ENCODE measurements at regions not wholly inside any gene's neighbourhood (a gene's known extent, or its start where the extent isn't known, plus 50 kb on each side); places are given as distances from the start of the nearest gene placed in this dataset.

DNA sequence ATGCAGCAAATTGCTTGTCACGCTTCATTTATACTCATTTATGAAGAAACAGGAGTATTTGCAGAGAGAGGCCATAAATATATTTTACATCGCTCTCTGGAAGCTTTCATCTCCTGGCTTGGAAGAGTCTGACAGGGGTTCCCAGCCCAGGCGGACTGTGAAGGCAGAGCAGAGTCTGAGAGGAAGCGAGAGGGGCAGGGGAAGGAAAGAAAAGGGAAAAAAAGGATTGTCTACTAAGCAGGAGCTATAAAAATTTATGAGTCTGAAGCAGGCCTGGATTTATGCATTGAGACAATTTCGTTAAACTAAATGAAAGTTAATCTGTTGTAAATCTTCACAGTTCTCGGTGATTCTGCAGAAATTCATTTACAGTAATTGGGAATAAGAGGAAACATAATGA is 143.9 kb upstream of the GYPC start:
- TF ChIP-seq, protein P1, sequence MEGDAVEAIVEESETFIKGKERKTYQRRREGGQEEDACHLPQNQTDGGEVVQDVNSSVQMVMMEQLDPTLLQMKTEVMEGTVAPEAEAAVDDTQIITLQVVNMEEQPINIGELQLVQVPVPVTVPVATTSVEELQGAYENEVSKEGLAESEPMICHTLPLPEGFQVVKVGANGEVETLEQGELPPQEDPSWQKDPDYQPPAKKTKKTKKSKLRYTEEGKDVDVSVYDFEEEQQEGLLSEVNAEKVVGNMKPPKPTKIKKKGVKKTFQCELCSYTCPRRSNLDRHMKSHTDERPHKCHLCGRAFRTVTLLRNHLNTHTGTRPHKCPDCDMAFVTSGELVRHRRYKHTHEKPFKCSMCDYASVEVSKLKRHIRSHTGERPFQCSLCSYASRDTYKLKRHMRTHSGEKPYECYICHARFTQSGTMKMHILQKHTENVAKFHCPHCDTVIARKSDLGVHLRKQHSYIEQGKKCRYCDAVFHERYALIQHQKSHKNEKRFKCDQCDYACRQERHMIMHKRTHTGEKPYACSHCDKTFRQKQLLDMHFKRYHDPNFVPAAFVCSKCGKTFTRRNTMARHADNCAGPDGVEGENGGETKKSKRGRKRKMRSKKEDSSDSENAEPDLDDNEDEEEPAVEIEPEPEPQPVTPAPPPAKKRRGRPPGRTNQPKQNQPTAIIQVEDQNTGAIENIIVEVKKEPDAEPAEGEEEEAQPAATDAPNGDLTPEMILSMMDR (IDR thresholded peaks at IDR 0.05; ENCODE audit: low read length), result no peak
- H3K4me2 ChIP-seq (ENCODE audit: low read length), result no peak overlapping the region
- H3K27me3 ChIP-seq (ENCODE audit: insufficient read depth, low read length), result no peaks in the 10 kb centered on the region
- H3K9me2 ChIP-seq (ENCODE audit: low read depth, low read length), result no peaks in the 10 kb centered on the region
- no peaks in the 10 kb centered on the region for H3K36me3 ChIP-seq (ENCODE audit: insufficient read depth, low read length)
- H3K9ac ChIP-seq (ENCODE audit: low read length), result no peak overlapping the region
- H3K4me1 ChIP-seq (ENCODE audit: insufficient read depth, low read length, severe bottlenecking), result no peaks in the 10 kb centered on the region
- no peak overlapping the region for H3K27ac ChIP-seq (ENCODE audit: low read depth, low read length, poor library complexity, severe bottlenecking)
- no peaks in the 10 kb centered on the region for H4K20me1 ChIP-seq (ENCODE audit: insufficient read depth, low read length)
- H3K79me2 ChIP-seq (ENCODE audit: insufficient read depth, low read length), result no peaks in the 10 kb centered on the region
- H3K4me3 ChIP-seq (ENCODE audit: low read depth, low read length, poor library complexity, severe bottlenecking), result no peak overlapping the region
- no peaks in the 10 kb centered on the region for H3K9me3 ChIP-seq (ENCODE audit: low read length)
- H2AFZ ChIP-seq (ENCODE audit: low read length), result no peak overlapping the region
- no peaks in the 10 kb centered on the region for H3F3A ChIP-seq (ENCODE audit: insufficient read depth, low read length)

DNA sequence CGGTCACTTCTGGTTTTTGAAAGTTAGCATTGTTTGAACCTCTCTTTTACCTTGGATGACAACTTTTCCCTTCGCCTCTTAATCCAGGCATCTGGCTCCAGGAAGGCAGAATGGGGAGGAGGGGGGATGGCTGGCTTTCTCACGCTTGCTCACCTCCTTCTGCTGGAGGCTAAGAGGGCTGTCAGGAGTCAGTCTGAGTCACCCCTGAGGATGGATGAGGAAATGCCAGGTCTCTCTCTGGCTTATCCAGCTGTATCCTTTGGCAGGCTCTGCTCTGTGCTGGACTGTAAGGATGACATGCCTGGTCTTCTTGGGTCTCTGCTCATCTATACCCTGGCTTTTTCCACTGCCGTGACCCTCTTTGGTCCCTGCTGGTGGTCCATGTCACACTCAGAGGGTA is 142.9 kb upstream of the GYPC start:
- H3K27ac ChIP-seq (ENCODE audit: low read depth, low read length, poor library complexity, severe bottlenecking), result no peak overlapping the region
- no peaks in the 10 kb centered on the region for H4K20me1 ChIP-seq (ENCODE audit: insufficient read depth, low read length)
- H3K27me3 ChIP-seq (ENCODE audit: insufficient read depth, low read length), result no peaks in the 10 kb centered on the region
- no peak overlapping the region for H3K4me2 ChIP-seq (ENCODE audit: low read length)
- no peaks in the 10 kb centered on the region for H3K9me3 ChIP-seq (ENCODE audit: low read length)
- no peak overlapping the region for H3K4me3 ChIP-seq (ENCODE audit: low read depth, low read length, poor library complexity, severe bottlenecking)
- no peak overlapping the region for H3K9ac ChIP-seq (ENCODE audit: low read length)
- TF ChIP-seq EZH2 (IDR thresholded peaks at IDR 0.05; ENCODE audit: borderline replicate concordance, low read length), result no peak
- TF ChIP-seq, protein P1 (IDR thresholded peaks at IDR 0.05; ENCODE audit: low read length), result no peak
- no peaks in the 10 kb centered on the region for H3K4me1 ChIP-seq (ENCODE audit: insufficient read depth, low read length, severe bottlenecking)
- no peaks in the 10 kb centered on the region for H3F3A ChIP-seq (ENCODE audit: insufficient read depth, low read length)
- no peaks in the 10 kb centered on the region for H3K36me3 ChIP-seq (ENCODE audit: insufficient read depth, low read length)
- H3K9me2 ChIP-seq (ENCODE audit: low read depth, low read length), result no peaks in the 10 kb centered on the region
- H2AFZ ChIP-seq (ENCODE audit: low read length), result no peak overlapping the region
- H3K79me2 ChIP-seq (ENCODE audit: insufficient read depth, low read length), result no peaks in the 10 kb centered on the region

DNA sequence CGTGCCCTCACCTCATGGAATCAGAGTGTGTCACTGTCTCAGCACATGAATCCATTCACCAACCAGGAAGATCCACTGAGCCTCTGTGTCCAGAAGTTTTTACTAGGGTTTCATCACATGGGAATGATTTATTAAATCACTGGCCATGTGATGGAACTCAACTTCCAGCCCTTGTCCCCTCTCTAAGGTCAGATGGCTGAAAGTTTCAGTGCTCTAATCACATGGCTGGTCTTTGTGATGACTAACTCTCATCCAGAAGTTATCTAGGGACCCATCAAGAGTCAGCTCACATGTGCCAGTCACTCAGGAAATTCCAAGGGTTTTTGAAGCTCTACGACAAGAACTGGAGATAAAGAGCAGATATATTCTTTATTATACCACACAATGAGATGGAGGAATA is 140.5 kb upstream of the GYPC start:
- Histone ChIP-seq H3F3A (ENCODE audit: insufficient read depth, low read length) (no peaks in the 10 kb centered on the region), H4K20me1 (ENCODE audit: insufficient read depth, low read length) (no peaks in the 10 kb centered on the region), H3K9me3 (ENCODE audit: low read length) (no peaks in the 10 kb centered on the region), H3K27me3 (ENCODE audit: insufficient read depth, low read length) (no peaks in the 10 kb centered on the region), H2AFZ (ENCODE audit: low read length) (no peak overlapping the region), H3K79me2 (ENCODE audit: insufficient read depth, low read length) (no peaks in the 10 kb centered on the region), H3K27ac (ENCODE audit: low read depth, low read length, poor library complexity, severe bottlenecking) (no peak overlapping the region), H3K36me3 (ENCODE audit: insufficient read depth, low read length) (no peaks in the 10 kb centered on the region), H3K9me2 (ENCODE audit: low read depth, low read length) (no peaks in the 10 kb centered on the region), H3K4me2 (ENCODE audit: low read length) (no peak overlapping the region), H3K9ac (ENCODE audit: low read length) (no peak overlapping the region), H3K4me3 (ENCODE audit: low read depth, low read length, poor library complexity, severe bottlenecking) (no peak overlapping the region), H3K4me1 (ENCODE audit: insufficient read depth, low read length, severe bottlenecking) (no peaks in the 10 kb centered on the region)
- no peak for TF ChIP-seq EZH2 (IDR thresholded peaks at IDR 0.05; ENCODE audit: borderline replicate concordance, low read length)
- TF ChIP-seq, protein P1 (IDR thresholded peaks at IDR 0.05; ENCODE audit: low read length), result no peak
